Peyer's patch (tissue), 4 donors: ENCODE measurements at regions not wholly inside any gene's neighbourhood (a gene's known extent, or its start where the extent isn't known, plus 50 kb on each side); places are given as distances from the start of the nearest gene placed in this dataset.

Source experiments
- DNase-seq, 3 donors: peaks; one replicate each; pipeline ENCODE4 v3.0.0-alpha.2; 2017 to 2019
- H3K27ac ChIP-seq, 4 donors: fragments of 200-600 bp; sonication (generic); one replicate each; pipeline ENCODE4 v1.5.1; 2016 to 2019
- H3K27me3 ChIP-seq, 2 donors: fragments of 200-600 bp; sonication (generic); one replicate each; pipeline ENCODE4 v1.5.1; 2019
- H3K36me3 ChIP-seq, 3 donors: fragments of 200-600 bp; sonication (generic); one replicate each; pipeline ENCODE4 v1.5.1; 2016 to 2019
- H3K4me1 ChIP-seq, 4 donors: fragments of 200-600 bp; sonication (generic); one replicate each; pipeline ENCODE4 v1.5.1; 2016 to 2019
- H3K4me3 ChIP-seq, 4 donors: fragments of 200-600 bp; sonication (generic); 1 replicate in 3 of 4; 2 replicates in 1 of 4; pipeline ENCODE4 v1.5.1; 2016 to 2019; ENCODE audit warnings: mild to moderate bottlenecking in 1 of 4
- H3K9me3 ChIP-seq, 4 donors: fragments of 200-600 bp; sonication (generic); one replicate each; pipeline ENCODE4 v1.5.1; 2016 to 2019; ENCODE audit warnings: mild to moderate bottlenecking in 1 of 4
- CTCF ChIP-seq, 6 experiments: fragments of 450-650 bp in 4 of 6; fragments of 200-600 bp in 2 of 6; sonication (generic) in 1 of 6; IDR thresholded peaks; one replicate each; pipeline ENCODE4 v1.5.1; 2017 to 2019; ENCODE audit warnings: antibody characterized with exemption in 6 of 6, mild to moderate bottlenecking in 3 of 6, moderate library complexity in 1 of 6
- POLR2A ChIP-seq, 2 donors: fragments of 450-650 bp; IDR thresholded peaks; one replicate each; pipeline ENCODE4 v1.5.1; 2017; ENCODE audit warnings: antibody characterized with exemption in 2 of 2, mild to moderate bottlenecking in 2 of 2, moderate library complexity in 2 of 2

- Histone ChIP-seq H3K4me1 (no peaks in the 10 kb centered on the region), H3K27me3 (no peaks in the 10 kb centered on the region), H3K9me3 (no peaks in the 10 kb centered on the region), H3K36me3 (no peaks in the 10 kb centered on the region), H3K27ac (peak overlapping the region in 2 of 4 donors; percentile 11 to 26), H3K4me3 (no peak overlapping the region)
- no peak for DNase-seq
- TF ChIP-seq CTCF (IDR thresholded peaks at IDR 0.05): no peak
- no peak for TF ChIP-seq POLR2A (IDR thresholded peaks at IDR 0.05)
Observed at GRCh38 chr13:42720858-42721219, 60.5 kb upstream of the FAM216B start.

- H3K9me3 ChIP-seq: no peaks in the 10 kb centered on the region
- H3K4me1 ChIP-seq: no peaks in the 10 kb centered on the region
- H3K4me3 ChIP-seq: no peak overlapping the region
- DNase-seq: no peak
- TF ChIP-seq CTCF (IDR thresholded peaks at IDR 0.05): no peak
- TF ChIP-seq POLR2A (IDR thresholded peaks at IDR 0.05): no peak
- H3K27me3 ChIP-seq: no peaks in the 10 kb centered on the region
- no peaks in the 10 kb centered on the region for H3K36me3 ChIP-seq
- H3K27ac ChIP-seq: no peak overlapping the region
Observed at GRCh38 chr13:42722883-42723539, 58.4 kb upstream of the FAM216B start.

- no peak overlapping the region for H3K4me3 ChIP-seq
- no peak overlapping the region for H3K27ac ChIP-seq
- TF ChIP-seq CTCF (IDR thresholded peaks at IDR 0.05): no peak
- TF ChIP-seq POLR2A (IDR thresholded peaks at IDR 0.05): no peak
- H3K27me3 ChIP-seq: no peaks in the 10 kb centered on the region
- no peak for DNase-seq
- no peaks in the 10 kb centered on the region for H3K9me3 ChIP-seq
- H3K4me1 ChIP-seq: no peaks in the 10 kb centered on the region
- no peaks in the 10 kb centered on the region for H3K36me3 ChIP-seq
Observed at GRCh38 chr13:42728507-42729180, 52.7 kb upstream of the FAM216B start.

- no peaks in the 10 kb centered on the region for H3K4me1 ChIP-seq
- no peaks in the 10 kb centered on the region for H3K36me3 ChIP-seq
- no peaks in the 10 kb centered on the region for H3K9me3 ChIP-seq
- H3K4me3 ChIP-seq: no peak overlapping the region
- DNase-seq: no peak
- TF ChIP-seq CTCF (IDR thresholded peaks at IDR 0.05) (no peak), POLR2A (IDR thresholded peaks at IDR 0.05) (no peak)
- no peaks in the 10 kb centered on the region for H3K27me3 ChIP-seq
- H3K27ac ChIP-seq: no peak overlapping the region
Observed at GRCh38 chr13:42729857-42730402, 51.5 kb upstream of the FAM216B start.
